Right ventricle myocardium superior (tissue), 1 donor: ENCODE measurements at regions not wholly inside any gene's neighbourhood (a gene's known extent, or its start where the extent isn't known, plus 50 kb on each side); places are given as distances from the start of the nearest gene placed in this dataset.
A peak's percentile ranks its signal among the peaks of the same experiment; 100 is the strongest.

Experiments
- ATAC-seq: fragments of 200-7000 bp; cut with Tn5 transposase; one replicate; pipeline ENCODE4 v1.9.1; 2020; ENCODE audit warnings: mild to moderate bottlenecking; ENCODE audit not compliant: poor library complexity
- DNase-seq: peaks from one replicate; pipeline ENCODE4 v3.0.0-alpha.2; 2020
- intact Hi-C: fragments of 100-400 bp; cut with DNase I; formaldehyde crosslinking; loops from one replicate; pipeline ENCODE4 v1.11.2; 2022
- donor health status: DM: no; HTN: yes; CAD: no; lungs with severe emphysema.

GRCh38 chr19:31402529-31403316 lies 53.5 kb upstream of the TSHZ3 start:
- DNase-seq (no peak), ATAC-seq (no peak)
- intact Hi-C loops, result no loop called here

- no peak for DNase-seq
- intact Hi-C loops, result no loop called here
- no peak for ATAC-seq
Measured at GRCh38 chr19:31406106-31406505, 56.9 kb upstream of the TSHZ3 start.

GRCh38 chr19:31408460-31409124 lies 59.4 kb upstream of the TSHZ3 start:
- ATAC-seq (peak; percentile 92), DNase-seq (no peak)
- intact Hi-C loops, result no loop called here

GRCh38 chr19:31413353-31413752 lies 64.1 kb upstream of the TSHZ3 start:
- no peak for ATAC-seq
- no peak for DNase-seq
- intact Hi-C loops, result no loop called here

GRCh38 chr19:31415322-31415721 lies 66.1 kb upstream of the TSHZ3 start:
- DNase-seq, result no peak
- intact Hi-C loops, result no loop called here
- no peak for ATAC-seq

- intact Hi-C loops, result no loop called here
- no peak for ATAC-seq
- no peak for DNase-seq
Measured at GRCh38 chr19:31416548-31416947, 67.3 kb upstream of the TSHZ3 start.

- DNase-seq (no peak), ATAC-seq (no peak)
Measured at GRCh38 chr19:31418055-31418454, 68.8 kb upstream of the TSHZ3 start.

GRCh38 chr19:31418692-31419430 lies 69.6 kb upstream of the TSHZ3 start:
- intact Hi-C loops, result no loop called here
- no peak for DNase-seq

More at GRCh38 chr19:31418055-31418454, 68.8 kb upstream of the TSHZ3 start:
- intact Hi-C loops, result no loop called here

GRCh38 chr19:31419871-31420445 lies 70.7 kb upstream of the TSHZ3 start:
- no peak for DNase-seq
- no peak for ATAC-seq
- intact Hi-C loops, result no loop called here

More at GRCh38 chr19:31418692-31419430, 69.6 kb upstream of the TSHZ3 start:
- ATAC-seq, result no peak

- DNase-seq (no peak), ATAC-seq (no peak)
- intact Hi-C loops, result no loop called here
Measured at GRCh38 chr19:31421082-31421481, 71.8 kb upstream of the TSHZ3 start.

GRCh38 chr19:31421856-31422255 lies 72.6 kb upstream of the TSHZ3 start:
- no peak for DNase-seq
- intact Hi-C loops, result no loop called here
- no peak for ATAC-seq

- intact Hi-C loops, result no loop called here
- DNase-seq, result no peak
- no peak for ATAC-seq
Measured at GRCh38 chr19:31423896-31424295, 74.7 kb upstream of the TSHZ3 start.

GRCh38 chr19:31424861-31425620 lies 75.8 kb upstream of the TSHZ3 start:
- no peak for ATAC-seq
- intact Hi-C loops, result no loop called here
- DNase-seq, result no peak

GRCh38 chr19:31427857-31428256 lies 78.6 kb upstream of the TSHZ3 start:
- DNase-seq (no peak), ATAC-seq (peak; percentile 20)
- intact Hi-C loops, result no loop called here

GRCh38 chr19:31430381-31430780 lies 81.1 kb upstream of the TSHZ3 start:
- no peak for DNase-seq
- intact Hi-C loops, result no loop called here
- no peak for ATAC-seq

GRCh38 chr19:31432201-31432810 lies 83.1 kb upstream of the TSHZ3 start:
- no peak for ATAC-seq
- no peak for DNase-seq
- intact Hi-C loops, result no loop called here

GRCh38 chr19:31436121-31436776 lies 87.0 kb upstream of the TSHZ3 start:
- no peak for ATAC-seq
- intact Hi-C loops, result no loop called here

More at GRCh38 chr19:31436121-31436776, 87.0 kb upstream of the TSHZ3 start:
- DNase-seq, result no peak
